SK-N-SH (cell line): ENCODE measurements at regions not wholly inside any gene's neighbourhood (a gene's known extent, or its start where the extent isn't known, plus 50 kb on each side); places are given as distances from the start of the nearest gene placed in this dataset.

Experiments used
- CTCF ChIA-PET: fragments of 300-600, 350-600 bp; formaldehyde crosslinking; extraction: SDS; loops from one replicate; lab custom pipeline; 2021; lab: Yijun Ruan, JAX
- POLR2A ChIA-PET: fragments of 350-600 bp; sonication (Branson Sonifier 250); formaldehyde crosslinking; extraction: SDS; loops from one replicate; lab custom pipeline; 2020; ENCODE audit warnings: antibody characterized with exemption, inconsistent platforms; lab: Yijun Ruan, JAX
- DNase-seq: peaks from one replicate; pipeline ENCODE4 v3.0.0; 2012
- H2AFZ ChIP-seq: fragments of 200-600 bp; sonication (generic); 2 replicates; pipeline ENCODE4 v1.8.1; 2016; ENCODE audit warnings: antibody characterized with exemption, mild to moderate bottlenecking, low read depth
- H3F3A ChIP-seq: fragments of 200-600 bp; sonication (generic); replicated peaks from 2 replicates; pipeline ENCODE3; 2016; ENCODE audit warnings: antibody characterized with exemption, mild to moderate bottlenecking; ENCODE audit not compliant: insufficient read depth
- H3K27ac ChIP-seq, 2 experiments: fragments of 200-500 bp in 1 of 2; fragments of 200-600 bp in 1 of 2; sonication (Bioruptor generic) in 1 of 2; sonication (generic), shearing (Covaris generic) in 1 of 2; 2 replicates each; pipeline versions ENCODE4 v1.5.1 to v1.6.1; 2014 to 2016; ENCODE audit warnings: low read depth in 2 of 2, inconsistent platforms in 1 of 2, low read length in 1 of 2, mild to moderate bottlenecking in 1 of 2, mixed read lengths in 1 of 2
- H3K27me3 ChIP-seq: fragments of 200-600 bp; sonication (generic), shearing (Covaris generic); 2 replicates; pipeline ENCODE4 v1.6.1; 2016; ENCODE audit warnings: mixed run types; ENCODE audit not compliant: insufficient read depth
- H3K36me3 ChIP-seq, 2 experiments: fragments of 200-500 bp in 1 of 2; fragments of 200-600 bp in 1 of 2; sonication (Bioruptor generic) in 1 of 2; sonication (generic) in 1 of 2; replicated peaks in 1 of 2; 2 replicates each; pipeline versions ENCODE3 to v1.5.1; 2014 to 2016; ENCODE audit warnings: low read length in 1 of 2, mild to moderate bottlenecking in 1 of 2; ENCODE audit not compliant: insufficient read depth in 2 of 2, control insufficient read depth in 1 of 2
- H3K4me1 ChIP-seq, 2 experiments: fragments of 200-500 bp in 1 of 2; fragments of 200-600 bp in 1 of 2; sonication (Bioruptor generic) in 1 of 2; sonication (generic), shearing (Covaris generic) in 1 of 2; 2 replicates each; pipeline versions ENCODE4 v1.5.1 to v1.6.1; 2014 to 2016; ENCODE audit warnings: low read depth in 1 of 2, low read length in 1 of 2, mixed run types in 1 of 2; ENCODE audit not compliant: insufficient read depth in 2 of 2, control insufficient read depth in 1 of 2
- H3K4me2 ChIP-seq: fragments of 200-600 bp; sonication (generic), shearing (Covaris generic); 2 replicates; pipeline ENCODE4 v1.6.1; 2017; ENCODE audit warnings: mixed run types
- H3K4me3 ChIP-seq, 2 experiments: fragments of 200-500 bp in 1 of 2; fragments of 200-600 bp in 1 of 2; sonication (Bioruptor generic) in 1 of 2; sonication (generic), shearing (Covaris generic) in 1 of 2; 2 replicates each; pipeline versions ENCODE4 v1.5.1 to v1.8.1; 2014 to 2016; ENCODE audit warnings: low read depth in 2 of 2, inconsistent platforms in 1 of 2, low read length in 1 of 2, mild to moderate bottlenecking in 1 of 2, mixed read lengths in 1 of 2, moderate library complexity in 1 of 2
- H3K79me2 ChIP-seq: fragments of 200-600 bp; sonication (generic); 2 replicates; pipeline ENCODE4 v1.8.1; 2017; ENCODE audit warnings: mild to moderate bottlenecking; ENCODE audit not compliant: insufficient read depth
- H3K9ac ChIP-seq: fragments of 200-600 bp; sonication (generic); 2 replicates; pipeline ENCODE4 v1.6.1; 2017; ENCODE audit warnings: mixed run types
- H3K9me2 ChIP-seq: fragments of 200-600 bp; sonication (generic); 2 replicates; pipeline ENCODE4 v1.6.1; 2017; ENCODE audit warnings: mixed run types
- H3K9me3 ChIP-seq: fragments of 200-600 bp; sonication (generic); 2 replicates; pipeline ENCODE4 v1.6.1; 2017; ENCODE audit warnings: mixed run types, mild to moderate bottlenecking, moderate library complexity
- H4K20me1 ChIP-seq: fragments of 200-600 bp; sonication (generic); 2 replicates; pipeline ENCODE4 v1.6.1; 2017; ENCODE audit warnings: mild to moderate bottlenecking, mixed run types; ENCODE audit not compliant: insufficient read depth
- CHD2 ChIP-seq: fragments of 150-350 bp; IDR thresholded peaks from 2 replicates; pipeline ENCODE4 v1.6.1; 2018; ENCODE audit warnings: low read length; ENCODE audit not compliant: partially characterized antibody
- ELF1 ChIP-seq: IDR thresholded peaks from 2 replicates; pipeline ENCODE4 v1.4.0; 2012
- EP300 ChIP-seq, 2 experiments: IDR thresholded peaks; 2 replicates each; pipeline versions ENCODE4 v1.4.0 to v1.6.1; 2012; ENCODE audit warnings: borderline replicate concordance in 1 of 2, low read depth in 1 of 2, low read length in 1 of 2
- FOSL2 ChIP-seq: IDR thresholded peaks from 2 replicates; pipeline ENCODE4 v1.4.0; 2012; ENCODE audit warnings: low read depth, mild to moderate bottlenecking, moderate library complexity, borderline replicate concordance
- FOXJ3 ChIP-seq: sonication (generic); formaldehyde crosslinking; IDR thresholded peaks from 2 replicates; pipeline ENCODE4 v1.5.1; 2020; ENCODE audit warnings: mild to moderate bottlenecking, missing genetic modification reagents
- FOXM1 ChIP-seq: IDR thresholded peaks from 2 replicates; pipeline ENCODE4 v1.4.0; 2012; ENCODE audit warnings: low read depth, mild to moderate bottlenecking
- GABPA ChIP-seq: IDR thresholded peaks from 2 replicates; pipeline ENCODE4 v1.4.0; 2012; ENCODE audit warnings: low read depth, mild to moderate bottlenecking
- GATA2 ChIP-seq: sonication (generic); formaldehyde crosslinking; IDR thresholded peaks from 2 replicates; pipeline ENCODE4 v1.5.0; 2020; ENCODE audit warnings: mild to moderate bottlenecking, missing genetic modification reagents
- MXI1 ChIP-seq: IDR thresholded peaks from 2 replicates; pipeline ENCODE4 v1.6.1; 2012; ENCODE audit warnings: mild to moderate bottlenecking, low read depth, low read length, improper control_type of control experiment
- POLR2AphosphoS5 ChIP-seq: IDR thresholded peaks from 2 replicates; pipeline ENCODE4 v1.6.1; 2012; ENCODE audit warnings: low read depth, low read length
- RAD21 ChIP-seq: IDR thresholded peaks from 2 replicates; pipeline ENCODE4 v1.6.1; 2012; ENCODE audit warnings: mild to moderate bottlenecking, low read length
- RCOR1 ChIP-seq: fragments of 150-350 bp; IDR thresholded peaks from 2 replicates; pipeline ENCODE4 v1.6.1; 2017; ENCODE audit warnings: antibody characterized with exemption, low read length
- RFX5 ChIP-seq: IDR thresholded peaks from 2 replicates; pipeline ENCODE4 v1.6.1; 2012; ENCODE audit warnings: mild to moderate bottlenecking, improper control_type of control experiment, low read length
- RXRA ChIP-seq: IDR thresholded peaks from 2 replicates; pipeline ENCODE4 v1.4.0; 2012; ENCODE audit warnings: low read depth, mild to moderate bottlenecking, borderline replicate concordance
- TCF12 ChIP-seq: IDR thresholded peaks from 2 replicates; pipeline ENCODE4 v1.4.0; 2012
- YY1 ChIP-seq: IDR thresholded peaks from 2 replicates; pipeline ENCODE4 v1.4.0; 2012; ENCODE audit warnings: low read depth, mild to moderate bottlenecking
- WGBS: methylation state at CpG from one replicate; pipeline ENCODE4 v1.1.6; 2017; ENCODE audit warnings: low lambda C conversion rate; 5-methylcytosine and 5-hydroxymethylcytosine counted together
- TF ChIP-seq, protein P1 (sequence below): IDR thresholded peaks from 2 replicates; pipeline ENCODE4 v1.4.0; 2012; ENCODE audit warnings: low read depth, borderline replicate concordance
- TF ChIP-seq, protein P2 (sequence below): IDR thresholded peaks from 2 replicates; pipeline ENCODE4; 2012

DNA sequence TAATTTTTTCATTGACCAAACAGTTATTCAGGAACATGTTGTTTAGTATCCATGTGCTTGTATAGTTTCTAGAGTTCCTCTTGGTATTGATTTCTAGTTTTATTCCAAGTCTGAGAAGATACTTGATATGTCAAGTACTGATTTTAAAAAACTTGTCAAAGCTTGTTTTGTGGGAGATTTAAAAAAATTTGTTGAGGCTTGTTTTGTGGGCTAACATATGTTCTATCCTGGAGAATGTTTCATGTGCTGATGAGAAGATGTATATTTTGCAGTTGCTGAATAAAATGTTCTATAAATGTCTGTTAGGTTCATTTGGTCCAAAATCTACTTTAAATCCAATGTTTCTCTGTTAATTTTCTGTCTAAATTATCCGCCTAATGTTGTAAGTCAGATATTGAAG is 1065.1 kb upstream of the WWC1 start:
- no peak overlapping the region for H3K9ac ChIP-seq

DNA sequence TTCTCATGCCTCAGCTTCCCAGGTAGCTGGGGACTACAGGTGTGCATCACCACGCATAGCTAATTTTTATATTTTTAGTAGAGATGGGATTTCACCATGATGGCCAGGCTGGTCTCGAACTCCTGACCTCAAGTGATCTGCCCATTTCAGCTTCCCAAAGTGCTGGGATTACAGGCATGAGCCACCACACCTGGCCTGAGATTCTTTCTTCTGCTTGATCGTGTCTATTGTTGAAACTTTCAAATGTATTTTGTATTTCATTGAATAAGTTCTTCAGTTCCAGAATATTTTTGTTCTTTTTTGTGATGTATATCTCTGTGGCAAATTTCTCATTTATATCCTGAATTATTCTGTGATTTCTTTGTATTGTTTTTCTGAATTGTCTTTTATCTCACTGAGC is 1063.3 kb upstream of the WWC1 start:
- Histone ChIP-seq H3K9me2 (no peaks in the 10 kb centered on the region), H3K79me2 (no peaks in the 10 kb centered on the region), H3K4me1 (peaks cover 0 to 6% of the 10 kb centered on the region in 2 experiments; a peak in 2 of 4 replicates), H3K9ac (no peak overlapping the region), H3K27me3 (no peaks in the 10 kb centered on the region), H3K9me3 (no peaks in the 10 kb centered on the region), H2AFZ (no peak overlapping the region), H3K36me3 (no peaks in the 10 kb centered on the region), H3K4me3 (no peak overlapping the region), H3K4me2 (no peak overlapping the region), H3K27ac (no peak overlapping the region), H3F3A (no peaks in the 10 kb centered on the region), H4K20me1 (no peaks in the 10 kb centered on the region)
- POLR2A ChIA-PET, result no interaction called here
- WGBS, result 64% methylated on average over 3 of the region's 3 CpGs
- CTCF ChIA-PET, result no interaction called here
- TF ChIP-seq POLR2AphosphoS5, result no peak
- TF ChIP-seq, protein P1, sequence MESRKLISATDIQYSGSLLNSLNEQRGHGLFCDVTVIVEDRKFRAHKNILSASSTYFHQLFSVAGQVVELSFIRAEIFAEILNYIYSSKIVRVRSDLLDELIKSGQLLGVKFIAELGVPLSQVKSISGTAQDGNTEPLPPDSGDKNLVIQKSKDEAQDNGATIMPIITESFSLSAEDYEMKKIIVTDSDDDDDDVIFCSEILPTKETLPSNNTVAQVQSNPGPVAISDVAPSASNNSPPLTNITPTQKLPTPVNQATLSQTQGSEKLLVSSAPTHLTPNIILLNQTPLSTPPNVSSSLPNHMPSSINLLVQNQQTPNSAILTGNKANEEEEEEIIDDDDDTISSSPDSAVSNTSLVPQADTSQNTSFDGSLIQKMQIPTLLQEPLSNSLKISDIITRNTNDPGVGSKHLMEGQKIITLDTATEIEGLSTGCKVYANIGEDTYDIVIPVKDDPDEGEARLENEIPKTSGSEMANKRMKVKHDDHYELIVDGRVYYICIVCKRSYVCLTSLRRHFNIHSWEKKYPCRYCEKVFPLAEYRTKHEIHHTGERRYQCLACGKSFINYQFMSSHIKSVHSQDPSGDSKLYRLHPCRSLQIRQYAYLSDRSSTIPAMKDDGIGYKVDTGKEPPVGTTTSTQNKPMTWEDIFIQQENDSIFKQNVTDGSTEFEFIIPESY, result no peak
- no peak for TF ChIP-seq RFX5
- TF ChIP-seq MXI1, result no peak
- no peak for TF ChIP-seq ELF1
- no peak for TF ChIP-seq RCOR1
- no peak for TF ChIP-seq YY1
- TF ChIP-seq FOXJ3 (CRISPR knock-in tag), result no peak
- no peak for TF ChIP-seq CHD2
- TF ChIP-seq GABPA, result no peak
- no peak for DNase-seq

More for the DNA sequence above, 1065.1 kb upstream of the WWC1 start:
- 61% methylated on average over 1 of the region's 1 CpG for WGBS
- Histone ChIP-seq H3K4me1 (no peaks in the 10 kb centered on the region), H2AFZ (no peak overlapping the region), H4K20me1 (no peaks in the 10 kb centered on the region), H3K4me3 (no peak overlapping the region), H3K4me2 (no peak overlapping the region), H3K9me3 (no peaks in the 10 kb centered on the region), H3K36me3 (no peaks in the 10 kb centered on the region), H3K79me2 (no peaks in the 10 kb centered on the region), H3K27ac (no peak overlapping the region), H3F3A (no peaks in the 10 kb centered on the region), H3K27me3 (no peaks in the 10 kb centered on the region), H3K9me2 (no peaks in the 10 kb centered on the region)
- TF ChIP-seq FOXM1 (no peak), GATA2 (CRISPR knock-in tag) (no peak), YY1 (no peak), RAD21 (no peak), RFX5 (no peak), POLR2AphosphoS5 (no peak), EP300 (IDR thresholded peaks at IDR 0.05; ENCODE audit: borderline replicate concordance in 1 of 2, low read depth in 1 of 2, low read length in 1 of 2) (no peak), CHD2 (no peak), FOXJ3 (CRISPR knock-in tag) (no peak), RXRA (no peak), TCF12 (no peak), GABPA (no peak), RCOR1 (no peak), FOSL2 (no peak)
- TF ChIP-seq, protein P1, result no peak
- TF ChIP-seq, protein P2, sequence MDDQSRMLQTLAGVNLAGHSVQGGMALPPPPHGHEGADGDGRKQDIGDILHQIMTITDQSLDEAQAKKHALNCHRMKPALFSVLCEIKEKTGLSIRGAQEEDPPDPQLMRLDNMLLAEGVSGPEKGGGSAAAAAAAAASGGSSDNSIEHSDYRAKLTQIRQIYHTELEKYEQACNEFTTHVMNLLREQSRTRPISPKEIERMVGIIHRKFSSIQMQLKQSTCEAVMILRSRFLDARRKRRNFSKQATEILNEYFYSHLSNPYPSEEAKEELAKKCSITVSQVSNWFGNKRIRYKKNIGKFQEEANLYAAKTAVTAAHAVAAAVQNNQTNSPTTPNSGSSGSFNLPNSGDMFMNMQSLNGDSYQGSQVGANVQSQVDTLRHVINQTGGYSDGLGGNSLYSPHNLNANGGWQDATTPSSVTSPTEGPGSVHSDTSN, result no peak
- CTCF ChIA-PET, result interaction anchor here (0.6 kb wide), 1 partner anchor 694 kb away, joined by 4 read pairs; no protein-coding TSS in a partner anchor
- POLR2A ChIA-PET, result no interaction called here
- DNase-seq, result no peak
